Activated T-helper 1 cell treated with anti-CD3 and anti-CD28 coated beads, Interleukin-12 subunit alpha, Interleukin-12 subunit beta, Interleukin-2, Interleukin-4 antibody, amounts not matched to agents 30 ng/mL and 10 ng/mL and 1 ng/mL, durations not matched to agents 14 hours and 24 hours and 36 hours (primary cell): ENCODE measurements at regions not wholly inside any gene's neighbourhood (a gene's known extent, or its start where the extent isn't known, plus 50 kb on each side); places are given as distances from the start of the nearest gene placed in this dataset.

ENCODE experiments used
- DNase-seq: peaks from one replicate; pipeline ENCODE4 v3.0.0; 2021; ENCODE audit warnings: low spot score
- H3K27ac Mint-ChIP-seq: one replicate; pipeline ENCODE4 v1.8.0; 2021; ENCODE audit warnings: mild to moderate bottlenecking, mixed read lengths
- H3K27me3 Mint-ChIP-seq: one replicate; pipeline ENCODE4 v1.8.0; 2022; ENCODE audit warnings: mild to moderate bottlenecking, moderate library complexity, mixed read lengths; ENCODE audit not compliant: insufficient read depth
- H3K36me3 Mint-ChIP-seq: one replicate; pipeline ENCODE4 v1.8.0; 2021; ENCODE audit warnings: low read depth, mixed read lengths
- H3K4me1 Mint-ChIP-seq: one replicate; pipeline ENCODE4 v1.8.0; 2021; ENCODE audit warnings: low read depth, mixed read lengths
- H3K4me3 Mint-ChIP-seq: one replicate; pipeline ENCODE4 v1.8.0; 2021; ENCODE audit warnings: mild to moderate bottlenecking, moderate library complexity, mixed read lengths
- H3K9me3 Mint-ChIP-seq: one replicate; pipeline ENCODE4 v1.8.0; 2021; ENCODE audit warnings: mixed read lengths
- intact Hi-C: fragments of 100-400 bp; cut with micrococcal nuclease; formaldehyde crosslinking; loops from one replicate; pipeline ENCODE4 v1.15.1; 2024

GRCh38 chr3:166104938-166105337 is 267.7 kb upstream of the BCHE start:
- no peaks in the 10 kb centered on the region for H3K27me3 Mint-ChIP-seq
- H3K36me3 Mint-ChIP-seq = no peaks in the 10 kb centered on the region
- DNase-seq = no peak
- no peaks in the 10 kb centered on the region for H3K9me3 Mint-ChIP-seq
- intact Hi-C loops = no loop called here
- no peak overlapping the region for H3K27ac Mint-ChIP-seq
- no peak overlapping the region for H3K4me3 Mint-ChIP-seq
- H3K4me1 Mint-ChIP-seq = no peaks in the 10 kb centered on the region

- H3K27ac Mint-ChIP-seq = no peak overlapping the region
- DNase-seq = no peak
- H3K9me3 Mint-ChIP-seq = no peaks in the 10 kb centered on the region
- intact Hi-C loops = no loop called here
- no peaks in the 10 kb centered on the region for H3K4me1 Mint-ChIP-seq
- H3K27me3 Mint-ChIP-seq = no peaks in the 10 kb centered on the region
- no peak overlapping the region for H3K4me3 Mint-ChIP-seq
- H3K36me3 Mint-ChIP-seq = no peaks in the 10 kb centered on the region
Observed at GRCh38 chr3:166100730-166101129, 263.5 kb upstream of the BCHE start.

GRCh38 chr3:166089575-166089974 is 252.4 kb upstream of the BCHE start:
- no peak for DNase-seq
- Mint-ChIP-seq H3K27ac (no peak overlapping the region), H3K36me3 (no peaks in the 10 kb centered on the region), H3K27me3 (no peaks in the 10 kb centered on the region), H3K4me3 (no peak overlapping the region), H3K9me3 (no peaks in the 10 kb centered on the region), H3K4me1 (no peaks in the 10 kb centered on the region)
- intact Hi-C loops = no loop called here

- Mint-ChIP-seq H3K4me1 (no peaks in the 10 kb centered on the region), H3K36me3 (no peaks in the 10 kb centered on the region), H3K27ac (no peak overlapping the region), H3K9me3 (no peaks in the 10 kb centered on the region), H3K27me3 (no peaks in the 10 kb centered on the region), H3K4me3 (no peak overlapping the region)
- DNase-seq = no peak
- intact Hi-C loops = no loop called here
Observed at GRCh38 chr3:166085164-166085856, 248.1 kb upstream of the BCHE start.

- H3K36me3 Mint-ChIP-seq = no peaks in the 10 kb centered on the region
- H3K4me3 Mint-ChIP-seq = no peak overlapping the region
- intact Hi-C loops = no loop called here
- no peak for DNase-seq
- H3K9me3 Mint-ChIP-seq = peaks cover 13% of the 10 kb centered on the region
- H3K4me1 Mint-ChIP-seq = no peaks in the 10 kb centered on the region
- H3K27ac Mint-ChIP-seq = no peak overlapping the region
- no peaks in the 10 kb centered on the region for H3K27me3 Mint-ChIP-seq
Observed at GRCh38 chr3:166080096-166080495, 242.9 kb upstream of the BCHE start.

GRCh38 chr3:166071831-166072230 is 234.6 kb upstream of the BCHE start:
- intact Hi-C loops = no loop called here
- H3K9me3 Mint-ChIP-seq = peaks cover 9% of the 10 kb centered on the region
- no peaks in the 10 kb centered on the region for H3K4me1 Mint-ChIP-seq

GRCh38 chr3:166064476-166064875 is 227.3 kb upstream of the BCHE start:
- intact Hi-C loops = no loop called here
- Mint-ChIP-seq H3K4me3 (no peak overlapping the region), H3K9me3 (no peaks in the 10 kb centered on the region), H3K36me3 (no peaks in the 10 kb centered on the region), H3K4me1 (no peaks in the 10 kb centered on the region), H3K27me3 (no peaks in the 10 kb centered on the region), H3K27ac (no peak overlapping the region)
- DNase-seq = no peak

More at GRCh38 chr3:166071831-166072230, 234.6 kb upstream of the BCHE start:
- no peaks in the 10 kb centered on the region for H3K36me3 Mint-ChIP-seq
- no peak overlapping the region for H3K27ac Mint-ChIP-seq
- H3K27me3 Mint-ChIP-seq = no peaks in the 10 kb centered on the region
- no peak for DNase-seq
- no peak overlapping the region for H3K4me3 Mint-ChIP-seq

- Mint-ChIP-seq H3K27ac (no peak overlapping the region), H3K4me1 (no peaks in the 10 kb centered on the region), H3K27me3 (no peaks in the 10 kb centered on the region), H3K36me3 (no peaks in the 10 kb centered on the region), H3K9me3 (no peaks in the 10 kb centered on the region), H3K4me3 (no peak overlapping the region)
- intact Hi-C loops = no loop called here
- DNase-seq = no peak
Observed at GRCh38 chr3:166060789-166061479, 223.7 kb upstream of the BCHE start.

- Mint-ChIP-seq H3K36me3 (no peaks in the 10 kb centered on the region), H3K9me3 (peaks cover 14% of the 10 kb centered on the region), H3K4me3 (no peak overlapping the region), H3K27ac (no peak overlapping the region), H3K4me1 (no peaks in the 10 kb centered on the region), H3K27me3 (no peaks in the 10 kb centered on the region)
- intact Hi-C loops = no loop called here
- DNase-seq = no peak
Observed at GRCh38 chr3:166052440-166052839, 215.2 kb upstream of the BCHE start.

GRCh38 chr3:166029507-166029906 is 192.3 kb upstream of the BCHE start:
- peaks cover 9% of the 10 kb centered on the region for H3K9me3 Mint-ChIP-seq
- intact Hi-C loops = no loop called here
- no peaks in the 10 kb centered on the region for H3K27me3 Mint-ChIP-seq
- H3K4me3 Mint-ChIP-seq = no peak overlapping the region
- H3K4me1 Mint-ChIP-seq = no peaks in the 10 kb centered on the region
- DNase-seq = no peak
- no peak overlapping the region for H3K27ac Mint-ChIP-seq
- no peaks in the 10 kb centered on the region for H3K36me3 Mint-ChIP-seq

- DNase-seq = no peak
- no peak overlapping the region for H3K4me3 Mint-ChIP-seq
- no peaks in the 10 kb centered on the region for H3K27me3 Mint-ChIP-seq
- no peak overlapping the region for H3K27ac Mint-ChIP-seq
- H3K9me3 Mint-ChIP-seq = peaks cover 3% of the 10 kb centered on the region
- no peaks in the 10 kb centered on the region for H3K36me3 Mint-ChIP-seq
- H3K4me1 Mint-ChIP-seq = no peaks in the 10 kb centered on the region
- intact Hi-C loops = no loop called here
Observed at GRCh38 chr3:166013073-166013679, 176.0 kb upstream of the BCHE start.

GRCh38 chr3:166011771-166012170 is 174.5 kb upstream of the BCHE start:
- Mint-ChIP-seq H3K27me3 (no peaks in the 10 kb centered on the region), H3K4me3 (no peak overlapping the region), H3K4me1 (no peaks in the 10 kb centered on the region), H3K36me3 (no peaks in the 10 kb centered on the region), H3K9me3 (no peaks in the 10 kb centered on the region), H3K27ac (no peak overlapping the region)
- intact Hi-C loops = no loop called here
- DNase-seq = no peak

GRCh38 chr3:166005126-166005525 is 167.9 kb upstream of the BCHE start:
- intact Hi-C loops = no loop called here

More at GRCh38 chr3:166005126-166005525, 167.9 kb upstream of the BCHE start:
- Mint-ChIP-seq H3K27me3 (no peaks in the 10 kb centered on the region), H3K4me3 (no peak overlapping the region), H3K9me3 (peaks cover 17% of the 10 kb centered on the region), H3K4me1 (no peaks in the 10 kb centered on the region), H3K27ac (no peak overlapping the region), H3K36me3 (no peaks in the 10 kb centered on the region)
- DNase-seq = no peak
